Caco-2 (cell line): ENCODE measurements at regions not wholly inside any gene's neighbourhood (a gene's known extent, or its start where the extent isn't known, plus 50 kb on each side); places are given as distances from the start of the nearest gene placed in this dataset.

Experiments used
- BruUV-seq: library from RNA; stranded (reverse); fragments of 400-500 nt; replicated peaks from 2 replicates; lab custom pipeline; 2021; lab: Mats Ljungman, UMichigan
- CTCF ChIA-PET: fragments of 300-600 bp; sonication (Branson Sonifier 250); formaldehyde crosslinking; loops from one replicate; lab custom pipeline; 2022; ENCODE audit warnings: antibody characterized with exemption; lab: Charles Lee
- POLR2A ChIA-PET: fragments of 300-600 bp; sonication (Branson Sonifier 250); formaldehyde crosslinking; loops from one replicate; lab custom pipeline; 2022; ENCODE audit warnings: antibody characterized with exemption; lab: Charles Lee
- DNase-seq, 2 experiments: peaks; one replicate each; pipeline versions ENCODE4 v3.0.0 to v3.0.0-alpha.2; 2020 to 2022
- H3K27me3 ChIP-seq: replicated peaks from 2 replicates; pipeline ENCODE4 v1.6.0; 2011; ENCODE audit warnings: low read length; ENCODE audit not compliant: control insufficient read depth, insufficient read depth
- H3K36me3 ChIP-seq: 2 replicates; pipeline ENCODE4 v1.5.1; 2011; ENCODE audit warnings: low read length; ENCODE audit not compliant: control insufficient read depth, insufficient read depth
- H3K4me1 ChIP-seq: fragments of 250-450 bp; sonication (Bioruptor Pico); 2 replicates; pipeline ENCODE4 v1.5.1; 2020; ENCODE audit warnings: mild to moderate bottlenecking
- H3K4me3 ChIP-seq: 2 replicates; pipeline ENCODE4 v1.5.1; 2011; ENCODE audit warnings: low read depth, mild to moderate bottlenecking, control low read depth, low read length
- H3K9me3 ChIP-seq: fragments of 250-450 bp; sonication (Bioruptor Pico); 2 replicates; pipeline ENCODE4 v1.5.1; 2020; ENCODE audit warnings: mild to moderate bottlenecking, moderate library complexity
- H3K27ac Mint-ChIP-seq: one replicate; pipeline ENCODE4 v1.8.0; 2022; ENCODE audit warnings: mixed read lengths; ENCODE audit not compliant: unreplicated experiment
- H3K27me3 Mint-ChIP-seq: one replicate; pipeline ENCODE4 v1.8.0; 2022; ENCODE audit warnings: mixed read lengths; ENCODE audit not compliant: insufficient read depth, unreplicated experiment
- H3K36me3 Mint-ChIP-seq: one replicate; pipeline ENCODE4 v1.8.0; 2022; ENCODE audit warnings: mild to moderate bottlenecking, mixed read lengths; ENCODE audit not compliant: insufficient read depth, unreplicated experiment
- H3K4me1 Mint-ChIP-seq: one replicate; pipeline ENCODE4 v1.8.0; 2022; ENCODE audit warnings: low read depth, mixed read lengths; ENCODE audit not compliant: unreplicated experiment
- H3K4me3 Mint-ChIP-seq: one replicate; pipeline ENCODE4 v1.8.0; 2022; ENCODE audit warnings: mild to moderate bottlenecking, moderate library complexity, mixed read lengths; ENCODE audit not compliant: unreplicated experiment
- H3K9me3 Mint-ChIP-seq: one replicate; pipeline ENCODE4 v1.8.0; 2022; ENCODE audit warnings: mixed read lengths; ENCODE audit not compliant: unreplicated experiment
- intact Hi-C: fragments of 100-400 bp; cut with micrococcal nuclease; formaldehyde crosslinking; loops from one replicate; pipeline ENCODE4 v1.10.0; 2022; ENCODE audit not compliant: unreplicated experiment
- TF ChIP-seq, protein P1 (sequence below), 2 experiments: fragments of 200-600 bp in 1 of 2; IDR thresholded peaks; 1 replicate in 1 of 2; 2 replicates in 1 of 2; pipeline versions ENCODE4 v1.5.1 to v1.8.0; 2011 to 2022; ENCODE audit warnings: antibody characterized with exemption in 1 of 2, control low read depth in 1 of 2, inconsistent platforms in 1 of 2, low read depth in 1 of 2, low read length in 1 of 2, mild to moderate bottlenecking in 1 of 2, moderate library complexity in 1 of 2; ENCODE audit not compliant: insufficient read depth in 1 of 2, severe bottlenecking in 1 of 2, unreplicated experiment in 1 of 2

- DNase-seq = no peak
- Histone ChIP-seq H3K9me3 (no peaks in the 10 kb centered on the region), H3K36me3 (no peaks in the 10 kb centered on the region), H3K27me3 (no peaks in the 10 kb centered on the region; the same call in none of the 2 replicates), H3K4me1 (no peaks in the 10 kb centered on the region), H3K4me3 (no peak overlapping the region)
- Mint-ChIP-seq H3K9me3 (no peaks in the 10 kb centered on the region), H3K4me3 (no peak overlapping the region), H3K27ac (no peak overlapping the region), H3K36me3 (no peaks in the 10 kb centered on the region), H3K4me1 (no peaks in the 10 kb centered on the region), H3K27me3 (peaks cover 26% of the 10 kb centered on the region)
- no TSS peak for BruUV-seq
- TF ChIP-seq, protein P1, sequence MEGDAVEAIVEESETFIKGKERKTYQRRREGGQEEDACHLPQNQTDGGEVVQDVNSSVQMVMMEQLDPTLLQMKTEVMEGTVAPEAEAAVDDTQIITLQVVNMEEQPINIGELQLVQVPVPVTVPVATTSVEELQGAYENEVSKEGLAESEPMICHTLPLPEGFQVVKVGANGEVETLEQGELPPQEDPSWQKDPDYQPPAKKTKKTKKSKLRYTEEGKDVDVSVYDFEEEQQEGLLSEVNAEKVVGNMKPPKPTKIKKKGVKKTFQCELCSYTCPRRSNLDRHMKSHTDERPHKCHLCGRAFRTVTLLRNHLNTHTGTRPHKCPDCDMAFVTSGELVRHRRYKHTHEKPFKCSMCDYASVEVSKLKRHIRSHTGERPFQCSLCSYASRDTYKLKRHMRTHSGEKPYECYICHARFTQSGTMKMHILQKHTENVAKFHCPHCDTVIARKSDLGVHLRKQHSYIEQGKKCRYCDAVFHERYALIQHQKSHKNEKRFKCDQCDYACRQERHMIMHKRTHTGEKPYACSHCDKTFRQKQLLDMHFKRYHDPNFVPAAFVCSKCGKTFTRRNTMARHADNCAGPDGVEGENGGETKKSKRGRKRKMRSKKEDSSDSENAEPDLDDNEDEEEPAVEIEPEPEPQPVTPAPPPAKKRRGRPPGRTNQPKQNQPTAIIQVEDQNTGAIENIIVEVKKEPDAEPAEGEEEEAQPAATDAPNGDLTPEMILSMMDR (IDR thresholded peaks at IDR 0.05; ENCODE audit: insufficient read depth in 1 of 2, low read depth in 1 of 2, low read length in 1 of 2, severe bottlenecking in 1 of 2, unreplicated experiment in 1 of 2) = no peak
- CTCF ChIA-PET = no interaction called here
- POLR2A ChIA-PET = interaction anchor here (0.6 kb wide), 1 partner anchor 266 kb away, joined by 3 read pairs; the partner anchor contains the start of gene AATF
- intact Hi-C loops = no loop called here
Measured at GRCh38 chr17:36683387-36683786, 82.0 kb downstream of the MRM1 start.

DNA sequence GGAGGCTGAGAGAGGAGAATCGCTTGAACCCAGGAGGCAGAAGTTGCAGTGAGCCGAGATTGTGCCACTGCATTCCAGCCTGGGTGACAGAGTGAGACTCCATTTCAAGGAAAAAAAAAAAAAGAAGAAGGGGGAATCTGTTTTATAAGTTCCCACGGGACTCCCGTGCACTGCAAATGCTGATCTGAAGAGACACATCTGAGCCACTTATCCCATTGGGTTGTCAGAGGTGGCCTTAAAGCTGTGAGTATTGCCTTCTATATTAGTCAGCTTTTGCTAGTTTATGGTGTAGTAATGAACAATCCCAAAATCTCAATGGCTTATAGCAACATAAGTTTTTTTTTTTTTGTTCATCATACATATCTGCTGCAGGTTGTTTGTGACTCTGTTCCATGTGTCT is 82.8 kb downstream of the MRM1 start:
- no TSS peak for BruUV-seq
- POLR2A ChIA-PET = no interaction called here

DNA sequence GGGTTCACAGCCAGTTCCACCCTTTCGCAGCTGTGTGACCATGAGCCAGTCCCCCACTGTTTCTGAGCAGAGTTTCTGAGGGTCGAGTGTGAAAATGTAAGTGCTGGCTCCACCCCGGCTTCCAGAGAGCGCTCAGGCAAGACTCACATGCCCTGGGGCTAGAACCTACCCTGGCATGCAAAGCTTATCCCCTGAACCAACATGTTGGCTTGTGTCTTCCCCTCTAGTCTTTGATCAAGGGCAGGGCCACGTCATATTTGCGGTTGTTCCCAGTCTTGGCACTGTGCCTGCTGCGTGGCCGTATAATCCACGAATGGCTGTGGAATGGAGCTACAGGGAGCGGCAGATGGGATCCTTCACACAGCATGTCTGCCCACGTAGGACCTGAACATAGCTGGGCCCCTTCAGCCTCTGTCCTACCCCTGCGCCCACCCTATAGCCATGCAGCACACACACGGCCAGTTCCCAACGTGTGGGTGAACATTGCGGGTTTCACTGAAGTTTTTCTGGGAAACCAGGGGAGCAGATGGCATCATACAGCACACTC is 84.8 kb downstream of the MRM1 start:
- intact Hi-C loops = no loop called here
- no peak for DNase-seq
- BruUV-seq = no TSS peak
- H3K36me3 ChIP-seq = no peaks in the 10 kb centered on the region
- ChIA-PET POLR2A (no interaction called here), CTCF (no interaction called here)
- Mint-ChIP-seq H3K36me3 (no peaks in the 10 kb centered on the region), H3K27ac (no peak overlapping the region), H3K4me1 (no peaks in the 10 kb centered on the region), H3K4me3 (no peak overlapping the region), H3K9me3 (no peaks in the 10 kb centered on the region), H3K27me3 (peaks cover 23% of the 10 kb centered on the region)
- TF ChIP-seq, protein P1 (IDR thresholded peaks at IDR 0.05; ENCODE audit: insufficient read depth in 1 of 2, low read depth in 1 of 2, low read length in 1 of 2, severe bottlenecking in 1 of 2, unreplicated experiment in 1 of 2) = no peak
- no peaks in the 10 kb centered on the region for H3K4me1 ChIP-seq
- H3K27me3 ChIP-seq = no peaks in the 10 kb centered on the region; the same call in none of the 2 replicates
- no peak overlapping the region for H3K4me3 ChIP-seq
- H3K9me3 ChIP-seq = no peaks in the 10 kb centered on the region

More for the DNA sequence above, 82.8 kb downstream of the MRM1 start:
- TF ChIP-seq, protein P1 (IDR thresholded peaks at IDR 0.05; ENCODE audit: insufficient read depth in 1 of 2, low read depth in 1 of 2, low read length in 1 of 2, severe bottlenecking in 1 of 2, unreplicated experiment in 1 of 2) = no peak
- H3K4me1 Mint-ChIP-seq = no peaks in the 10 kb centered on the region
- Histone ChIP-seq H3K9me3 (no peaks in the 10 kb centered on the region), H3K4me3 (no peak overlapping the region), H3K4me1 (no peaks in the 10 kb centered on the region), H3K27me3 (no peaks in the 10 kb centered on the region; the same call in none of the 2 replicates), H3K36me3 (no peaks in the 10 kb centered on the region)
- no peak for DNase-seq
- CTCF ChIA-PET = no interaction called here
- no peaks in the 10 kb centered on the region for H3K9me3 Mint-ChIP-seq
- no peak overlapping the region for H3K27ac Mint-ChIP-seq
- no peak overlapping the region for H3K4me3 Mint-ChIP-seq
- peaks cover 26% of the 10 kb centered on the region for H3K27me3 Mint-ChIP-seq
- intact Hi-C loops = no loop called here
- H3K36me3 Mint-ChIP-seq = no peaks in the 10 kb centered on the region
